GM18519 (cell line): ENCODE measurements at regions not wholly inside any gene's neighbourhood (a gene's known extent, or its start where the extent isn't known, plus 50 kb on each side); places are given as distances from the start of the nearest gene placed in this dataset.

Experiments used
- ATAC-seq: cut with Tn5 transposase; IDR thresholded peaks from one replicate; pipeline ENCODE4 v1.9.1; 2021; ENCODE audit warnings: mild to moderate bottlenecking, moderate library complexity; ENCODE audit not compliant: unreplicated experiment, low FRiP score

- ATAC-seq: no peak
Measured at GRCh38 chr2:5751873-5752482, 59.8 kb downstream of the SOX11 start.

DNA sequence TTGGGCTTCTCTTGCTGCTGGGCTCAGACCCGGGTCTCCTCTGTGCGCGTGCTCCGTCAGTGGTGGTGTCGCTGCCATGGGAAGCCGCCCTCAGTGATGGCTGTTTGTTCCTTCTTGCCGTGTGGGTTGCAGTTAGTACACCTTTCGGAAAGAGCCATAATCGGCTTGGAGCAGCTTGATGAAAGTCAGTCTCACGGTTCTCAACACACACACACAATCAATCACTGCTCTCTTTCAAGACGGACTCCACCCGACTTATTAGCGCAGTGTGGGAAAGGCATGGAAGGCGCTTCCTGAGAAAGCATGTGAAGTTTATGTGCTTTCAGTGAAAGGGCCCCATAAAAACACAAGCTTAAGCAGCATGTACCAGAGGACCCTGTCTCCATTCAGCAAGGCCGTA lies 64.1 kb downstream of the SOX11 start:
- no peak for ATAC-seq

DNA sequence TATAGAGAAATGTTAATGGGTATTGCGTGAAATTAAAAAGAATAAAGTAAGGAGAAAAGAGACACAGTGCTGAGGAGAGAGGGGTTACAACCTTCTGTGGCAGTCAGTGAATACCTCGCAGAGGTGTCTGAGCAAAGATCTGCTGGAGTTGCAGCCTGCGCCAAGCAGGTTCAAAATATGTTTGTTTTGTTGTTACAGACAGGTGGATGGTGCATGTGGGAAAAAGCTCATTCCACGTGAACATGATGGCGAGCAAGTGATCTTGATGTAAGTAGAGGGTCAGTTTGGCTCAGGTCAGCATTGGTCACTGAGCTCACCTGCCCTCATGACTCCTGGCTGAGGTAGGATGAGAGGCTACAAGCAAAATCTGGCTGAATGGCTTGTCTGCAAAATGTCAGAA lies 66.2 kb downstream of the SOX11 start:
- ATAC-seq: no peak

GRCh38 chr2:5759949-5760348 lies 67.8 kb downstream of the SOX11 start:
- ATAC-seq: no peak

DNA sequence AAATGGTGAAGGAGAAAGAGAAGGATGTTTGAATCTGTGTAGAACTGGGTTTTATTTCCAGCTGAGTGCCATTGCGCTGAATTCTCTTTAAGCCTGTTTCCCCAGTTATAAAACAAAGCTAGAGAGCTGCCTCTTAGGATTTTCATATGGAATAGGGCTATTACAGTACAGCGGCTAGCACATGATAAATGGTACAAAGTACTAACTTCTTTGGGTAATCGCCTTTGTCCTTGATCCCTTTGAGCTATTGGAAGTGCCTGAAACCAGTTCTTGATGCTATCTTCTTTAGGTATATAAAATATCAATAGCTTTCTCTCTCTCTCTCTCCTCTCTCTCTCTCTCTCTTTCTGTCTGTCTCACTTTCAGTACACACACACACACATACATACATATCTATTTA lies 71.3 kb downstream of the SOX11 start:
- no peak for ATAC-seq

- ATAC-seq: no peak
Measured at GRCh38 chr2:5764041-5764440, 71.9 kb downstream of the SOX11 start.

GRCh38 chr2:5766056-5766455 lies 73.9 kb downstream of the SOX11 start:
- no peak for ATAC-seq

DNA sequence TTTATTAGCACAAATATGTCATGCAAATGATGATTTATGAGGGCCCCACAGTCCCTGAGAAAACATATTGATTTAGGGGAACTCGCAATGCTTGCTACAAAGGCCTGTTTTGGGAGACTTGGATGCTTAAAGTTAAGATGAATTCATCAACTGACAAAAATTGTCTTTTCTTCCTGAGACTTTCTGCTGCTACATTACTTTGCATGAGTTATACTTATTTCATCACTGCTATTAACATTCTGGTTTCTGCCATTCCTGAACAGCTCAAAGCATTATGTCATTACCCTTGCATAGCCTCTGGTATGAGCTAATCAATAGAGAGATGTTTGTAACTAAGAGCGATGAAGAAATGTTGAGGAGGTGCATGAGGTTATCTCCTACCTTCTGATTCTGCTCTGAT lies 74.4 kb downstream of the SOX11 start:
- ATAC-seq: no peak

GRCh38 chr2:5777131-5777535 lies 84.9 kb downstream of the SOX11 start:
- ATAC-seq: no peak

DNA sequence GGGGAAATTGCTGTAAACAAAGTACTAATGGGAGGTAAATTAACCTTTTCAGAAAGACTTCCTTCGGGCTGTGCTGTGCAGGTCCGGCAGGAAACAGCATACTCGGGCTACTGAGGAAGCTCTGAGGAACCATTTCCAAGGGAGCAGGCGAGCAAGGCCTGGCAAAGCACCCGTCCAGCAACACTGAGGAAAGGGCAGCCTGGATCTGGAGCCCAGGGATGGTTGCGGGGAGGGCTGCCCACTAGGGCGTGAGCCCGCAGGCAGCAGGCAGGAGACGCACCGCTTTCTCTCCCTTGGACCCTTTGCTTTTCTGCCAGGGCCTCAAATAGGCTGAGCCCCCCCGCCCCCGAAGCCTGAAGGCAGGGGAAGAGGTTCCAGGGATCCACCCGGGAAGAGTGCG lies 89.5 kb downstream of the SOX11 start:
- no peak for ATAC-seq

- ATAC-seq: no peak
Measured at GRCh38 chr2:5782103-5782502, 89.9 kb downstream of the SOX11 start.

DNA sequence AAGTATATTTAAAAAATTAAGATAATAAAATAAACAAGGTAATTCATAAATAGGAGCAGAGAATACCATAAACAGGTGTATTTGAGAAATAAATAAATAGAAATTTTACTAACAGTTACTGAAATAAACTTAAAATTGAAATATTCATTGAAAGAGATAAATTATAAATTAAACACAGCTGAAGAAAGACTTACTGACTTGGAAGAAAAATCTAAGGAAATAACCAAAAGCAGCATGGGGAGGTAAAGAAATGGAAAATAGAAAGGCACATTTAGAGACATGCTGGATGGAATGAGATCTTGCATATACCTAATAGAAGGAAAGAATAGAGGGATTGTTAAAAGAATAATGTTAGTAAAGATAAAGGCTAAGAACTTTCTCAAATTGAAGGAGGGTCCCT lies 96.3 kb downstream of the SOX11 start:
- no peak for ATAC-seq

GRCh38 chr2:5791371-5791770 lies 99.2 kb downstream of the SOX11 start:
- ATAC-seq: no peak

- no peak for ATAC-seq
Measured at GRCh38 chr2:5794012-5794411, 101.8 kb downstream of the SOX11 start.

- ATAC-seq: no peak
Measured at GRCh38 chr2:5798084-5798483, 105.9 kb downstream of the SOX11 start.

GRCh38 chr2:5799348-5799747 lies 107.2 kb downstream of the SOX11 start:
- no peak for ATAC-seq

- no peak for ATAC-seq
Measured at GRCh38 chr2:5803547-5803946, 111.4 kb downstream of the SOX11 start.

- no peak for ATAC-seq
Measured at GRCh38 chr2:5818961-5819600, 126.9 kb downstream of the SOX11 start.

- ATAC-seq: no peak
Measured at GRCh38 chr2:5824126-5824525, 131.9 kb downstream of the SOX11 start.

DNA sequence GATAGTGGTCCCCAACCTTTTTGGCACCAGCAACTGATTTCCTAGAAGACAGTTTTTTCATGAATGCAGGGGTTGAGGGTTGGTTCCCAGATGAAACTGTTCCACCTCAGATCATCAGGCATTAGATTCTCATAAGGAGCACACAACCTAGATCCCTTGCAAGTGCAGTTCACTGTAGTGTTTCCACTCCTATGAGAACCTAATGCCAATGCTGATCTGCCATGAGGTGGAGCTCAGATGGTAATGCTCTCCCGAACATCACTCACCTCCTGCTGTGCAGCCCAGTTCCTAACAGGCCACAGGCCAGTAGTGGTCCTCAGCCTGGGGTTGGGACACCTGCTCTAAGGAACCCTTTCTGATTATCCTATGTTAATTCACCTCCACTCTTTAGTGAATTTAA lies 133.5 kb downstream of the SOX11 start:
- ATAC-seq: no peak

GRCh38 chr2:5826979-5827655 lies 134.9 kb downstream of the SOX11 start:
- ATAC-seq: no peak

DNA sequence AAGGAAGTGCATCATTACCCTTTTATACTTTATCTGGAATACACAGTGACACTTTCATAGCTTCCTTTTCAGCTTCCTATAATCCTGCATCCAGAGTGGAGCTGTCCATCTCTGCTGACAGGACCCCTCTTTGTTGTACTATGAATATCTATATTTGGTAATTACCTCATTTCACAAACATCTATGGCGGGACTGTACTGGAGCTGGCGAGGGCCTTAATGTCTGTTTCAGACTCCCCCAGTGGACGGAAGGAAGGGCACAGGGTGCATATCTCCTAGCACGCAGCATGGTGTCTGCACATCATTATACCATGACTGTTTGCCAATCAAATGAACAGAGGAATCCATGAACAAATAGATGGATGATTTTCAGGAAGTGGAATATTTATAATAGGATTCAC lies 142.3 kb downstream of the SOX11 start:
- no peak for ATAC-seq
